ENCODE measurements at regions not wholly inside any gene's neighbourhood (a gene's known extent, or its start where the extent isn't known, plus 50 kb on each side); places are given as distances from the start of the nearest gene placed in this dataset.

GRCh38 chr5:67858471-67859031, 357.0 kb upstream of the PIK3R1 start:
- no peak overlapping the region for H3K4me3 Mint-ChIP-seq
- H3K4me1 Mint-ChIP-seq: peaks cover 5% of the 10 kb centered on the region; the same call in 1 of the 2 replicates
- H3K27ac Mint-ChIP-seq: no peak overlapping the region
- TF ChIP-seq CTCF (IDR thresholded peaks at IDR 0.05) (no peak), SMAD3 (CRISPR knock-in tag; IDR thresholded peaks at IDR 0.05; ENCODE audit: borderline replicate concordance) (no peak), HMGA2 (CRISPR knock-in tag; IDR thresholded peaks at IDR 0.05) (no peak)
- ATAC-seq (no peak), DNase-seq (ENCODE audit: low spot score) (no peak)
- CTCF ChIA-PET: no interaction called here
- no peaks in the 10 kb centered on the region for H3K27me3 Mint-ChIP-seq (ENCODE audit: low read depth)
- H3K36me3 Mint-ChIP-seq: peaks cover 3% of the 10 kb centered on the region
- POLR2A ChIA-PET: no interaction called here
- peaks cover 10% of the 10 kb centered on the region for H3K9me3 Mint-ChIP-seq

DNA sequence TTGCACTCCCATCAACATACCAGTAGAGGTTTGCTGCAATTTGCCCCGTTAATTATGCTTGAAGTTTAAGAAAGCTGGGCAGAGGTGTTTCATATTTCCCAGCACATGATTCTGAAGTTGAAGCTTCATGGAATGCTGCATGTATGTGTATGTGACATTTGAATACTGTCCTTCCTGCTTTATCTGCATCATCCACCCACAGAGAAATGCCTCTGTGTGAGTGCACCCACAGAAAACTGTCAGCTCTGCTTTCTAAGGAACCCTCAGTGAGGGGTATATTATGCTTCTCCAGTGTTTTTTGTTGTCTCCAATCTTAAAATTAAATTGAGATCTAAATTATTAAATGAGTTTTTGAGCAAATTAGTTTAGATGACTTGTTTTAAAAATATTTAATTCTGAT, 358.1 kb upstream of the PIK3R1 start:
- ChIA-PET POLR2A (no interaction called here), CTCF (interaction anchor here (1.6 kb wide), 1 partner anchor 15 kb away, joined by 4 read pairs; no protein-coding TSS in a partner anchor)
- H3K27ac Mint-ChIP-seq: no peak overlapping the region

More for the DNA sequence above, 358.1 kb upstream of the PIK3R1 start:
- no peak for TF ChIP-seq GTF2I (CRISPR knock-in tag; conservative IDR thresholded peaks at IDR 0.05)
- no peak for TF ChIP-seq GRHL2 (CRISPR knock-in tag; IDR thresholded peaks at IDR 0.05; ENCODE audit: insufficient replicate concordance, severe bottlenecking)
- no peak for TF ChIP-seq NFYB (CRISPR knock-in tag; conservative IDR thresholded peaks at IDR 0.05; ENCODE audit: low read depth)
- no peak for TF ChIP-seq ARID4B (CRISPR knock-in tag; IDR thresholded peaks at IDR 0.05; ENCODE audit: borderline replicate concordance)
- TF ChIP-seq USF2 (CRISPR knock-in tag; IDR thresholded peaks at IDR 0.05): no peak
- TF ChIP-seq ZNF423 (CRISPR knock-in tag; IDR thresholded peaks at IDR 0.05): no peak
- no peak for TF ChIP-seq TP53 (CRISPR knock-in tag; IDR thresholded peaks at IDR 0.05)
- no peak for TF ChIP-seq MYBL2 (CRISPR knock-in tag; IDR thresholded peaks at IDR 0.05)
- no peak for TF ChIP-seq ZNF138 (CRISPR knock-in tag; conservative IDR thresholded peaks at IDR 0.05)
- TF ChIP-seq, protein P1, sequence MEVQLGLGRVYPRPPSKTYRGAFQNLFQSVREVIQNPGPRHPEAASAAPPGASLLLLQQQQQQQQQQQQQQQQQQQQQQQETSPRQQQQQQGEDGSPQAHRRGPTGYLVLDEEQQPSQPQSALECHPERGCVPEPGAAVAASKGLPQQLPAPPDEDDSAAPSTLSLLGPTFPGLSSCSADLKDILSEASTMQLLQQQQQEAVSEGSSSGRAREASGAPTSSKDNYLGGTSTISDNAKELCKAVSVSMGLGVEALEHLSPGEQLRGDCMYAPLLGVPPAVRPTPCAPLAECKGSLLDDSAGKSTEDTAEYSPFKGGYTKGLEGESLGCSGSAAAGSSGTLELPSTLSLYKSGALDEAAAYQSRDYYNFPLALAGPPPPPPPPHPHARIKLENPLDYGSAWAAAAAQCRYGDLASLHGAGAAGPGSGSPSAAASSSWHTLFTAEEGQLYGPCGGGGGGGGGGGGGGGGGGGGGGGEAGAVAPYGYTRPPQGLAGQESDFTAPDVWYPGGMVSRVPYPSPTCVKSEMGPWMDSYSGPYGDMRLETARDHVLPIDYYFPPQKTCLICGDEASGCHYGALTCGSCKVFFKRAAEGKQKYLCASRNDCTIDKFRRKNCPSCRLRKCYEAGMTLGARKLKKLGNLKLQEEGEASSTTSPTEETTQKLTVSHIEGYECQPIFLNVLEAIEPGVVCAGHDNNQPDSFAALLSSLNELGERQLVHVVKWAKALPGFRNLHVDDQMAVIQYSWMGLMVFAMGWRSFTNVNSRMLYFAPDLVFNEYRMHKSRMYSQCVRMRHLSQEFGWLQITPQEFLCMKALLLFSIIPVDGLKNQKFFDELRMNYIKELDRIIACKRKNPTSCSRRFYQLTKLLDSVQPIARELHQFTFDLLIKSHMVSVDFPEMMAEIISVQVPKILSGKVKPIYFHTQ (CRISPR knock-in tag; IDR thresholded peaks at IDR 0.05): no peak
- no peak for TF ChIP-seq STAT6 (CRISPR knock-in tag; conservative IDR thresholded peaks at IDR 0.05; ENCODE audit: low read depth)
- no peak for TF ChIP-seq HMGXB4 (CRISPR knock-in tag; IDR thresholded peaks at IDR 0.05)
- Mint-ChIP-seq H3K36me3 (peaks cover 7% of the 10 kb centered on the region), H3K27me3 (ENCODE audit: low read depth) (no peaks in the 10 kb centered on the region), H3K4me3 (no peak overlapping the region), H3K4me1 (peaks cover 5% of the 10 kb centered on the region; the same call in 1 of the 2 replicates), H3K9me3 (peaks cover 16% of the 10 kb centered on the region)
- no peak for ATAC-seq
- DNase-seq (ENCODE audit: low spot score): no peak

Data from WTC11 (cell line).